SK-N-SH treated with all-trans-retinoic acid at 6 μM for 48 hours (cell line): ENCODE measurements at regions not wholly inside any gene's neighbourhood (a gene's known extent, or its start where the extent isn't known, plus 50 kb on each side); places are given as distances from the start of the nearest gene placed in this dataset.

Source experiments
- ARNTL ChIP-seq: fragments of 450-650 bp; formaldehyde crosslinking; IDR thresholded peaks from 2 replicates; pipeline ENCODE4 v1.5.0; 2020; ENCODE audit warnings: low read depth, mild to moderate bottlenecking, moderate library complexity, borderline replicate concordance
- CSDC2 ChIP-seq: fragments of 250-450 bp; sonication (Bioruptor Pico); IDR thresholded peaks from 2 replicates; pipeline ENCODE4 v1.5.0; 2020; ENCODE audit warnings: mild to moderate bottlenecking, moderate library complexity
- ESRRG ChIP-seq: fragments of 250-450 bp; sonication (Bioruptor Pico); IDR thresholded peaks from 2 replicates; pipeline ENCODE4 v1.6.1; 2021; ENCODE audit warnings: mild to moderate bottlenecking
- GLIS3 ChIP-seq: fragments of 250-450 bp; sonication (Bioruptor Pico); IDR thresholded peaks from 2 replicates; pipeline ENCODE4 v1.5.0; 2020; ENCODE audit warnings: mild to moderate bottlenecking, moderate library complexity
- ISL1 ChIP-seq: fragments of 250-450 bp; sonication (Bioruptor Pico); IDR thresholded peaks from 2 replicates; pipeline ENCODE4 v2.1.2; 2022; ENCODE audit warnings: mild to moderate bottlenecking, moderate library complexity
- POU6F1 ChIP-seq: fragments of 250-450 bp; sonication (Bioruptor Pico); IDR thresholded peaks from 2 replicates; pipeline ENCODE4 v1.8.0; 2021; ENCODE audit warnings: low read depth, mild to moderate bottlenecking, moderate library complexity, borderline replicate concordance
- TCF4 ChIP-seq: fragments of 250-450 bp; sonication (Bioruptor Pico); IDR thresholded peaks from 2 replicates; pipeline ENCODE4 v1.8.0; 2021; ENCODE audit warnings: mild to moderate bottlenecking, moderate library complexity, borderline replicate concordance
- TF ChIP-seq, protein P1 (sequence below): fragments of 250-450 bp; sonication (Bioruptor Pico); IDR thresholded peaks from 2 replicates; pipeline ENCODE4 v1.5.1; 2020; ENCODE audit warnings: low read depth, mild to moderate bottlenecking, moderate library complexity
- TF ChIP-seq, protein P2 (sequence below): fragments of 250-450 bp; sonication (Bioruptor Pico); IDR thresholded peaks from 2 replicates; pipeline ENCODE4 v1.8.0; 2020; ENCODE audit warnings: mild to moderate bottlenecking, moderate library complexity, borderline replicate concordance

DNA sequence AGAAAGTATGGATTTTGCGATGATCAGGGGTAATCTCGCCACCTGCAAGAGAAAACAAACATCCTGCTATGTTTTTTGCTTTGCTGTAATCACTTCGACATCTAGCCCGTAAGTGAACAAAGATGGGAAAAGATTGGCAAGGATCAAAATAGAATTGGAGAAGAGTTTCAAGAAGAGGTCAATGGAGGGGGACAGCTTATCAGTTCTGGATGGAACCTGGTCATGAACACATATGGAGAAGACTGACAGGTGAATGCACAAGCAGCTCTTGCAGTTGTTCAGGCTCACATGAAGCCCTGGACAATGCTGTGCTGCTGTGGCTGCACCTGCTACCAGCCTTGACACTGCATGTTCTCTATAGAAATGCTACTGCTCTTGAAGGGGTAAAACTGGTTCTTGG is 222.1 kb downstream of the BCAS1 start:
- TF ChIP-seq, protein P1, sequence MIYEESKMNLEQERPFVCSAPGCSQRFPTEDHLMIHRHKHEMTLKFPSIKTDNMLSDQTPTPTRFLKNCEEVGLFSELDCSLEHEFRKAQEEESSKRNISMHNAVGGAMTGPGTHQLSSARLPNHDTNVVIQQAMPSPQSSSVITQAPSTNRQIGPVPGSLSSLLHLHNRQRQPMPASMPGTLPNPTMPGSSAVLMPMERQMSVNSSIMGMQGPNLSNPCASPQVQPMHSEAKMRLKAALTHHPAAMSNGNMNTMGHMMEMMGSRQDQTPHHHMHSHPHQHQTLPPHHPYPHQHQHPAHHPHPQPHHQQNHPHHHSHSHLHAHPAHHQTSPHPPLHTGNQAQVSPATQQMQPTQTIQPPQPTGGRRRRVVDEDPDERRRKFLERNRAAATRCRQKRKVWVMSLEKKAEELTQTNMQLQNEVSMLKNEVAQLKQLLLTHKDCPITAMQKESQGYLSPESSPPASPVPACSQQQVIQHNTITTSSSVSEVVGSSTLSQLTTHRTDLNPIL = no peak
- TF ChIP-seq TCF4 (CRISPR knock-in tag) (no peak), CSDC2 (CRISPR knock-in tag) (no peak), ISL1 (CRISPR knock-in tag) (no peak), ESRRG (CRISPR knock-in tag) (no peak), ARNTL (CRISPR knock-in tag) (no peak), GLIS3 (CRISPR knock-in tag) (no peak), POU6F1 (CRISPR knock-in tag) (no peak)
- TF ChIP-seq, protein P2, sequence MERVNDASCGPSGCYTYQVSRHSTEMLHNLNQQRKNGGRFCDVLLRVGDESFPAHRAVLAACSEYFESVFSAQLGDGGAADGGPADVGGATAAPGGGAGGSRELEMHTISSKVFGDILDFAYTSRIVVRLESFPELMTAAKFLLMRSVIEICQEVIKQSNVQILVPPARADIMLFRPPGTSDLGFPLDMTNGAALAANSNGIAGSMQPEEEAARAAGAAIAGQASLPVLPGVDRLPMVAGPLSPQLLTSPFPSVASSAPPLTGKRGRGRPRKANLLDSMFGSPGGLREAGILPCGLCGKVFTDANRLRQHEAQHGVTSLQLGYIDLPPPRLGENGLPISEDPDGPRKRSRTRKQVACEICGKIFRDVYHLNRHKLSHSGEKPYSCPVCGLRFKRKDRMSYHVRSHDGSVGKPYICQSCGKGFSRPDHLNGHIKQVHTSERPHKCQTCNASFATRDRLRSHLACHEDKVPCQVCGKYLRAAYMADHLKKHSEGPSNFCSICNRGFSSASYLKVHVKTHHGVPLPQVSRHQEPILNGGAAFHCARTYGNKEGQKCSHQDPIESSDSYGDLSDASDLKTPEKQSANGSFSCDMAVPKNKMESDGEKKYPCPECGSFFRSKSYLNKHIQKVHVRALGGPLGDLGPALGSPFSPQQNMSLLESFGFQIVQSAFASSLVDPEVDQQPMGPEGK (CRISPR knock-in tag) = no peak
